ENCODE measurements at regions not wholly inside any gene's neighbourhood (a gene's known extent, or its start where the extent isn't known, plus 50 kb on each side); places are given as distances from the start of the nearest gene placed in this dataset.
"Not testable (repeated sequence)": the region's sequence is repeated elsewhere in the genome, so short reads cannot be mapped to it uniquely, and the experiment has no call there.

GRCh38 chr9:28136113-28136512 lies 562.8 kb upstream of the C9orf72 start:
- TF ChIP-seq, protein P1, sequence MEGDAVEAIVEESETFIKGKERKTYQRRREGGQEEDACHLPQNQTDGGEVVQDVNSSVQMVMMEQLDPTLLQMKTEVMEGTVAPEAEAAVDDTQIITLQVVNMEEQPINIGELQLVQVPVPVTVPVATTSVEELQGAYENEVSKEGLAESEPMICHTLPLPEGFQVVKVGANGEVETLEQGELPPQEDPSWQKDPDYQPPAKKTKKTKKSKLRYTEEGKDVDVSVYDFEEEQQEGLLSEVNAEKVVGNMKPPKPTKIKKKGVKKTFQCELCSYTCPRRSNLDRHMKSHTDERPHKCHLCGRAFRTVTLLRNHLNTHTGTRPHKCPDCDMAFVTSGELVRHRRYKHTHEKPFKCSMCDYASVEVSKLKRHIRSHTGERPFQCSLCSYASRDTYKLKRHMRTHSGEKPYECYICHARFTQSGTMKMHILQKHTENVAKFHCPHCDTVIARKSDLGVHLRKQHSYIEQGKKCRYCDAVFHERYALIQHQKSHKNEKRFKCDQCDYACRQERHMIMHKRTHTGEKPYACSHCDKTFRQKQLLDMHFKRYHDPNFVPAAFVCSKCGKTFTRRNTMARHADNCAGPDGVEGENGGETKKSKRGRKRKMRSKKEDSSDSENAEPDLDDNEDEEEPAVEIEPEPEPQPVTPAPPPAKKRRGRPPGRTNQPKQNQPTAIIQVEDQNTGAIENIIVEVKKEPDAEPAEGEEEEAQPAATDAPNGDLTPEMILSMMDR (IDR thresholded peaks at IDR 0.05) = no peak
- no peak for DNase-seq (ENCODE audit: low spot score)
- no peak for ATAC-seq (ENCODE audit: low FRiP score)

DNA sequence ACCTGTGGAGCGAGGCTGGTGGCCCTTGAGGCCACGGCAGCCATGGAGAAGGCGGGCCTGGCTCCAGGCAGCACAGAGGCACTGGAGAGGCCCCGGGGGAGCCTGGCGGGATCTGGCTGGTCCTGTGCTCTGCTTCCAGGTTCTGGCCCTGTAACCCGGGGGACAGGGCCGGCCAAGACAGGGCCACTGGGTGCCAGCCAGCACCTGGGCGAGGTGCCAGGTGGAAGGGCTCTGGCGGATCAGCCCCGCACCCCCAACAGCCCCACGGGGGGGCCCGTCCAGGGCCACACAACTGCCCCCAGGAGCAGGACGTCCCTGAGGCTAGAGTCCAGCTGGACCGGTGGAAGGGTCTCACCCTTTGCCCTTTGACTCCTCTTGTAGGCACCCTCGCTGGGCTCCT lies 574.1 kb upstream of the C9orf72 start:
- DNase-seq (ENCODE audit: low spot score); ATAC-seq (ENCODE audit: low FRiP score): not testable (repeated sequence)

GRCh38 chr9:28147923-28148597 lies 574.8 kb upstream of the C9orf72 start:
- DNase-seq (ENCODE audit: low spot score); ATAC-seq (ENCODE audit: low FRiP score): not testable (repeated sequence)

- DNase-seq (ENCODE audit: low spot score); ATAC-seq (ENCODE audit: low FRiP score): not testable (repeated sequence)
Observed at GRCh38 chr9:28149361-28150050, 576.2 kb upstream of the C9orf72 start.

DNA sequence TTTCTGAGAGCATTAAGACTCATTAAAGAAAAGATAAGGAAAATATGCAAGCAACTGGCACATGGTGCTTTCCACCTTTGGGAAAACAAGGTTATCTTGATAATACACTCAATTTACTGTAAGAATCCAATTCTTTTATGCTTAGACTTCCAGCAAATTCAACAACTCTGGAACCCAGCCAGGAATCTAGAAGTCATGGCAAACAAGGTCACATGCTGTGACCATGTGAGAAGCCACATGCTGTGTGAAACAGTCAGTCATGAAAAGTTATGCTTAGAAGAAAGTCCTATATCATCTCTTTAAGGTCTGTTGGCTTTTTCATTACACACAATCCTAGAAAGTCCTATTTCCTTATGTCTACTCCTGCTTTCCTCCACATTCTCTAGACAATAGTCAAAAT lies 581.8 kb upstream of the C9orf72 start:
- DNase-seq (ENCODE audit: low spot score) = no peak
- ATAC-seq (ENCODE audit: low FRiP score) = no peak
- TF ChIP-seq, protein P1 (IDR thresholded peaks at IDR 0.05) = no peak

DNA sequence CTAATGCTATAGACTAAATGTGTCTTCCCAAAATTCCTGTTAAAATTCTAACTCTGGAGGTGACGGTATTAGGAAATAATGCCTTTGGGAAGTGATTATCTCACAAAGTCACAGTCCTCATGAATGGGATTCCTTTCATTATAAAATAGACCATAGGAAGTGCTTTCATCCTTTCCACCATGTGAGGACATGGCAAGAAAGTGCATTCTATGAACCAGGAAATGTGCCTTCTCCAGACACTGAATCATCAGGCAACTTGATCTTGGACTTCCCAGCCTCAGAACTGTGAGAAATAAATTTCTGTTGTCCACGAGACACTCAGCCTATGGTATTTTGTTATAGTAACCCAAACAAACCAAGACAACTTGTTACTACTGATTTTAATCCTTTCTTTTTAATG lies 582.4 kb upstream of the C9orf72 start:
- DNase-seq (ENCODE audit: low spot score) (no peak), ATAC-seq (ENCODE audit: low FRiP score) (no peak)
- TF ChIP-seq, protein P1 (IDR thresholded peaks at IDR 0.05) = no peak

DNA sequence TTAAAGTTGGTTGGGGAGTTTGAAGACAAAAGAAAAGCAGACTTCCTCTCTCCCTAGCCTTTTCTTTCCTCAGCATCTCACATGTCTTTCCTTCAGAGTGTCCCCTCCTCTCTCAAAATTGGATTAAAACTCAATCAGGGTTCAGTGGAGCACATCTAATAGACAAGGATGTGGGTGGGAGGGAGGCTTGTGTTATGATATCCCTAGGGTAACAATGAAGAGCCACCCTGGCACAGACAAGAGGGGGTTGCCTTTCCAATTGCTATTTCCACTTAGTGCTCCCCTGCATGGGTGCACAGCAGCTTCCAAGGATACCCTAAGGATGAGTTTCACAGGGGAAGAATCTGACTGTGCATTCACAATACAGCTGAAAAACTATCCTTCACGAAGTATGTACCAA lies 585.2 kb upstream of the C9orf72 start:
- DNase-seq (ENCODE audit: low spot score) (no peak), ATAC-seq (ENCODE audit: low FRiP score) (no peak)
- TF ChIP-seq, protein P1 (IDR thresholded peaks at IDR 0.05) = no peak

- ATAC-seq (ENCODE audit: low FRiP score) (no peak), DNase-seq (ENCODE audit: low spot score) (no peak)
- TF ChIP-seq, protein P1 (IDR thresholded peaks at IDR 0.05) = no peak
Observed at GRCh38 chr9:28163619-28164018, 590.3 kb upstream of the C9orf72 start.
